ENCODE measurements at regions not wholly inside any gene's neighbourhood (a gene's known extent, or its start where the extent isn't known, plus 50 kb on each side); places are given as distances from the start of the nearest gene placed in this dataset.
"Not testable (repeated sequence)": the region's sequence is repeated elsewhere in the genome, so short reads cannot be mapped to it uniquely, and the experiment has no call there.

DNA sequence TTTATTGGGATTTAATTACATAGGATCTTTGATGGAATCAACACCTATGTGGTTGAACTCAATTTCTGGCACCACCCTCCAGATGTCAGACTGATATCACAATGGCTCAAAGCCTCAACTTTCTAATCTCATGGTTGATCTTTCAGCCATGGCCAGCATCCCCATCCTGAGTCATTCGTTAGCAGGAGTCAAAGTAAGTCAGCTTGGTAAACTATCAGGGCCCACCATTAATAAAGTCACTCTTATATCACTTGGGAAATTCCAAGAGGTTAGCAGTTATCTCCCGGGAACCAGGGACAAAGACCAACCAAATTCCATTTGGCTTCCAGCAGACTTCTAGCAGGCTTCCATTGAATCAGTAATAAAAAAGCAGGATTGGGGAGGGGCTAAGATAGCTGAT lies 50.7 kb upstream of the TNFSF4 start:
- no peaks in the 10 kb centered on the region for H4K20me1 ChIP-seq (ENCODE audit: insufficient read depth, low read length)
- no peak overlapping the region for H3K4me3 ChIP-seq (ENCODE audit: low read length)
- no peaks in the 10 kb centered on the region for H3K79me2 ChIP-seq (ENCODE audit: low read length)
- no peak overlapping the region for H3K27ac ChIP-seq (ENCODE audit: low read length)
- H2AFZ ChIP-seq (ENCODE audit: low read depth, low read length): no peak overlapping the region
- no peaks in the 10 kb centered on the region for H3K27me3 ChIP-seq (ENCODE audit: low read depth, low read length)
- 0 out of 2 replicates have a peak, but pooled peaks cover 2% of the 10 kb centered on the region for H3K9me3 ChIP-seq (ENCODE audit: insufficient read depth, low read length)
- H3K36me3 ChIP-seq (replicated peaks; ENCODE audit: low read depth, low read length): no peaks in the 10 kb centered on the region
- TF ChIP-seq, protein P1, sequence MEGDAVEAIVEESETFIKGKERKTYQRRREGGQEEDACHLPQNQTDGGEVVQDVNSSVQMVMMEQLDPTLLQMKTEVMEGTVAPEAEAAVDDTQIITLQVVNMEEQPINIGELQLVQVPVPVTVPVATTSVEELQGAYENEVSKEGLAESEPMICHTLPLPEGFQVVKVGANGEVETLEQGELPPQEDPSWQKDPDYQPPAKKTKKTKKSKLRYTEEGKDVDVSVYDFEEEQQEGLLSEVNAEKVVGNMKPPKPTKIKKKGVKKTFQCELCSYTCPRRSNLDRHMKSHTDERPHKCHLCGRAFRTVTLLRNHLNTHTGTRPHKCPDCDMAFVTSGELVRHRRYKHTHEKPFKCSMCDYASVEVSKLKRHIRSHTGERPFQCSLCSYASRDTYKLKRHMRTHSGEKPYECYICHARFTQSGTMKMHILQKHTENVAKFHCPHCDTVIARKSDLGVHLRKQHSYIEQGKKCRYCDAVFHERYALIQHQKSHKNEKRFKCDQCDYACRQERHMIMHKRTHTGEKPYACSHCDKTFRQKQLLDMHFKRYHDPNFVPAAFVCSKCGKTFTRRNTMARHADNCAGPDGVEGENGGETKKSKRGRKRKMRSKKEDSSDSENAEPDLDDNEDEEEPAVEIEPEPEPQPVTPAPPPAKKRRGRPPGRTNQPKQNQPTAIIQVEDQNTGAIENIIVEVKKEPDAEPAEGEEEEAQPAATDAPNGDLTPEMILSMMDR (IDR thresholded peaks at IDR 0.05; ENCODE audit: low read depth, low read length): no peak
- no peak for TF ChIP-seq EZH2phosphoT487 (IDR thresholded peaks at IDR 0.05; ENCODE audit: low read depth)
- no peak overlapping the region for H3K9ac ChIP-seq (ENCODE audit: low read length)
- peaks cover 37% of the 10 kb centered on the region for H3K4me1 ChIP-seq (ENCODE audit: low read length)
- no peak overlapping the region for H3K4me2 ChIP-seq (ENCODE audit: low read length)

DNA sequence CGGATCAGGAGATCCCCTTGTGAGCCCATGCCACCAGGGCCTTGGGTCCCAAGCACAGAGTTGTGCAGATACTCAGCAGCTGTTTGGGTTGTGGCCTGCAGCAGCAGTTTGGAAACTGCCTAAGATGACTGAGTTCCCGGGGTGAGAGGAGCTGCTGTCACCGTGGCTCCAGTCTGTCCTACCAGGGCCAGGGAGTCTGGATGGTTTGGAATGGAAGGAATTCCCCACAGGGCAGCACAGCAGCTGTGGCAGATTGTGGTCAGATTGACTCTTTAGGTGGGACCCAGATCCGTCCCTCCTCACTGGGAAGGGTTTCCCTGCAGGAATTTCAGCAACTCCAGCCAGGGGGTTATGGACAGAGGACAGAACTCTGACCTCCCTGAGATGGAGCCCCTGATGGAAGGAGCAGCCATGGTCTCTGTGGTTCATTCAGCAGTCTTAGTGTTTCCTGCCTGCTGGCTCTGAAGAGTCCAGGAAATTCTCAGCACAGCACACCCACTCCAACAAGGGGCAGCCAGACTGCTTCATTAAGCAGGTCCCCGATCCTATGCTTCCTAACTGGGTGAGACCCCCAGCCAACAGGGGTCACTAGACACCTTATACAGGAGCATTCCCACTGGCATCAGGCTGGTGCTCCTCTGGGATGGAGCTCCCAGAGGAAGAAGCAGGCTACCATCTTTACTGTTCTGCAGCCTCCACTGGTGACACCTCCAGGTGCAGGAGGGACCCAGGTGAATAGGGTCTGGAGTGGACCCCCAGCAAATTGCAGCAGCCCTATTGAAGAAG lies 51.5 kb upstream of the TNFSF4 start:
- H3K79me2 ChIP-seq (ENCODE audit: low read length): no peaks in the 10 kb centered on the region
- TF ChIP-seq EZH2phosphoT487 (IDR thresholded peaks at IDR 0.05; ENCODE audit: low read depth): no peak
- TF ChIP-seq, protein P1 (IDR thresholded peaks at IDR 0.05; ENCODE audit: low read depth, low read length): no peak
- no peak overlapping the region for H3K9ac ChIP-seq (ENCODE audit: low read length)
- no peaks in the 10 kb centered on the region for H3K27me3 ChIP-seq (ENCODE audit: low read depth, low read length)
- no peak overlapping the region for H3K4me2 ChIP-seq (ENCODE audit: low read length)
- H2AFZ ChIP-seq (ENCODE audit: low read depth, low read length): no peak overlapping the region
- 0 out of 2 replicates have a peak, but pooled peaks cover 2% of the 10 kb centered on the region for H3K9me3 ChIP-seq (ENCODE audit: insufficient read depth, low read length)
- H3K36me3 ChIP-seq (replicated peaks; ENCODE audit: low read depth, low read length): peaks cover 3% of the 10 kb centered on the region
- no peaks in the 10 kb centered on the region for H4K20me1 ChIP-seq (ENCODE audit: insufficient read depth, low read length)
- no peak overlapping the region for H3K4me3 ChIP-seq (ENCODE audit: low read length)
- H3K4me1 ChIP-seq (ENCODE audit: low read length): peaks cover 38% of the 10 kb centered on the region
- no peak overlapping the region for H3K27ac ChIP-seq (ENCODE audit: low read length)

DNA sequence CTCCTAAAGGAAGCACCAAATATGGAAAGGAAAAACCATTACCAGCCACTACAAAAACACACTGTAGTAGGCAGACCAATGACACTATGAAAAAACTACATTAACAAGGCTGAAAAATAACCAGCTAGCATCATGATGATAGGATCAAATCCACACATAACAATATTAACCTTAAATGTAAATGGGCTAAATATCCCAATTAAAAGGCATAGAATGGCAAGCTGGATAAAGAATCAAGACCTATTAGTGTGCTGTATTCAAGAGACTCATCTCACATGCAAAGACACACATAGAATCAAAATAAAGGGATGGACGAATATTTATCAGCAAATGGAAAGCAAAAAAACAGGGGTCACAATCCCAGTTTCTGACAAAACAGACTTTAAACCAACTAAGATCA lies 53.2 kb upstream of the TNFSF4 start:
- not testable (repeated sequence) for H3K36me3 ChIP-seq (replicated peaks; ENCODE audit: low read depth, low read length); H3K4me2 ChIP-seq (ENCODE audit: low read length); H3K9ac ChIP-seq (ENCODE audit: low read length); H4K20me1 ChIP-seq (ENCODE audit: insufficient read depth, low read length); H3K9me3 ChIP-seq (ENCODE audit: insufficient read depth, low read length); H2AFZ ChIP-seq (ENCODE audit: low read depth, low read length); H3K27ac ChIP-seq (ENCODE audit: low read length); H3K27me3 ChIP-seq (ENCODE audit: low read depth, low read length); H3K4me3 ChIP-seq (ENCODE audit: low read length); H3K79me2 ChIP-seq (ENCODE audit: low read length)
- H3K4me1 ChIP-seq (ENCODE audit: low read length): peaks cover 34% of the 10 kb centered on the region

DNA sequence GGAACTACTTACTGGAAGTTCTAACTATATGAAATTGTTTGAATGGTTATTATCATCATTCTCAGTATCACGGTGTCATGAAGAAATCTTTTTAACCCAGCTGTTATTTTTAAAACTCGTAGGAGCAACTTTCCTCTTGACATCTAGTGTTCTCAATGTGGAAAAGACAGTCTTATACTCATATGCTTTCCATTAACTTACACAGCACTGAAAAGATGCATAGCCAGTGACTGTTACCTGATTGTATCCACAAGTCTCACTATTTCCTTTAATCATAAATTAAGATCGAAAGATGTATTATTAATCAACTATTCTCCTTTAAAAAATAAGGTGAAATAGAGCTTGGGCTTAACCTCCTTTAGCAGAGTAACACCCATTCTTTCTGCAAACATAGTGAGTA lies 59.7 kb upstream of the TNFSF4 start:
- no peaks in the 10 kb centered on the region for H3K9me3 ChIP-seq (ENCODE audit: insufficient read depth, low read length)
- peaks cover 33% of the 10 kb centered on the region for H3K4me1 ChIP-seq (ENCODE audit: low read length)
- H3K27me3 ChIP-seq (ENCODE audit: low read depth, low read length): no peaks in the 10 kb centered on the region
- no peak overlapping the region for H3K4me2 ChIP-seq (ENCODE audit: low read length)
- H3K27ac ChIP-seq (ENCODE audit: low read length): no peak overlapping the region
- no peaks in the 10 kb centered on the region for H4K20me1 ChIP-seq (ENCODE audit: insufficient read depth, low read length)
- H2AFZ ChIP-seq (ENCODE audit: low read depth, low read length): no peak overlapping the region
- no peaks in the 10 kb centered on the region for H3K79me2 ChIP-seq (ENCODE audit: low read length)
- H3K9ac ChIP-seq (ENCODE audit: low read length): no peak overlapping the region
- peaks cover 3% of the 10 kb centered on the region for H3K36me3 ChIP-seq (replicated peaks; ENCODE audit: low read depth, low read length)
- no peak overlapping the region for H3K4me3 ChIP-seq (ENCODE audit: low read length)
- no peak for TF ChIP-seq EZH2phosphoT487 (IDR thresholded peaks at IDR 0.05; ENCODE audit: low read depth)
- TF ChIP-seq, protein P1 (IDR thresholded peaks at IDR 0.05; ENCODE audit: low read depth, low read length): no peak
